ENCODE measurements at regions not wholly inside any gene's neighbourhood (a gene's known extent, or its start where the extent isn't known, plus 50 kb on each side); places are given as distances from the start of the nearest gene placed in this dataset.
"Not testable (repeated sequence)": the region's sequence is repeated elsewhere in the genome, so short reads cannot be mapped to it uniquely, and the experiment has no call there.

GRCh38 chrX:117843749-117844148 is 272.9 kb downstream of the KLHL13 start:
- Mint-ChIP-seq H3K4me1 (no peaks in the 10 kb centered on the region), H3K27me3 (no peaks in the 10 kb centered on the region), H3K27ac (no peak overlapping the region), H3K4me3 (no peak overlapping the region), H3K9me3 (no peaks in the 10 kb centered on the region)
- ATAC-seq (no peak), DNase-seq (no peak)

DNA sequence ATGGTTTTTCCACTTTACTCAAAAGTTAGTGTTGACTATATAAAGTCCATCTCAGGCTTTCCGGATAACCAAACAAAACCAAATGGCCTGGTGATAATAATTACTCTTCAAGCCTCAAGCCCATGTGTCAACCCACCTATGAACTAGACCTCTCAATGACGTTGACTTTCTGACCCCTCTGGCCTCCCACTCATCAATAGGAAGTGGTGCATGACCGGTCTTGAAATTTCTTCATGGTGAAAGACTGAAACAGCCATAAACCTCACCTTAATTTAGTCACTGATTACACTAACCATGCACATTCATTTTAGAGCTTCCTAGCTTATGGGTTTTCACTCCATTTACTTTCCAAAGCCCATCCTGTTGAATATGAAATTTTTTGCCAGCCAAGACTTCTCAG is 276.0 kb downstream of the KLHL13 start:
- H3K27me3 Mint-ChIP-seq: no peaks in the 10 kb centered on the region
- H3K4me1 Mint-ChIP-seq: no peaks in the 10 kb centered on the region
- ATAC-seq (no peak), DNase-seq (no peak)
- H3K27ac Mint-ChIP-seq: no peak overlapping the region
- H3K9me3 Mint-ChIP-seq: no peaks in the 10 kb centered on the region
- no peak overlapping the region for H3K4me3 Mint-ChIP-seq

DNA sequence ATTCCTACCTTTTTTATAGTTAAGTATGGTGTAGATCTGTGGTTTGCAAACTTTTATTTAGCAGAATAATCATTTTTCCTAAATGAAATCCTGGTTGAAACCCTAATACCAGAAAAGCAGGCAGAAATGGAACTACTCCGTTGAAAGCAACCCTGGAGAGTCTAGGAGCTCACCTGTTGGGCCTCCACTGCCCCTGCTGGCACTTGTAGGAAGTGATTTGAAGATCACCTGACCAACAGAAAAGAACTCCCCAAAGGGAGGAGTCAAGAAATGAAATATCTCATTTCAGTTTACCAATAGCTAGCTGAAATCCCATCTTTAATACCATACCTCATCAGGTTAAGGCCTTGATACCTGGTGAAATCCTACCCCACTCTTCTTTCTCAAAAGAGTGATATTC is 277.1 kb downstream of the KLHL13 start:
- Mint-ChIP-seq H3K9me3 (no peaks in the 10 kb centered on the region), H3K4me1 (no peaks in the 10 kb centered on the region), H3K27ac (no peak overlapping the region), H3K27me3 (no peaks in the 10 kb centered on the region), H3K4me3 (no peak overlapping the region)
- ATAC-seq (no peak), DNase-seq (no peak)

GRCh38 chrX:117838581-117839331 is 277.9 kb downstream of the KLHL13 start:
- no peaks in the 10 kb centered on the region for H3K9me3 Mint-ChIP-seq
- ATAC-seq (no peak), DNase-seq (no peak)

DNA sequence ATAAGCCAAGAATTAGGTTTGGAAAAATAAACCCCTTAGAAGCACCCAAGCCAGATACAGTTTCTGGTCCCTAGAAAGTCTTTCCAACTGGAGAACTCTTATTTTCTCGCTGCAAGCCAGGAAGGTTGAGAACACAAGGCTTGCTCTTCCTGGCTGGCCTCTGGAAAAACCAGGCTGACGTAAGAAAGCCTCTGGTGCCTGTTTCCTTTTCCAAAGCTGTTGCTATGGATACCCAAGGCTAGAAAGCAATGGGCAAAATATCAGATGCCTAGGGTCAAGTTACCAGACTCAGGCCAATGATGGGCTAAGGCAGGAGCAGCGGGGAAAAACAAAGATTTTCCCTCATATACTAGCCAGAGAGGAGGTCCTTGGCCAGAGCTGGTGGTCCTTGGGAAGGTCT is 281.6 kb downstream of the KLHL13 start:
- ATAC-seq (no peak), DNase-seq (no peak)
- no peaks in the 10 kb centered on the region for H3K27me3 Mint-ChIP-seq
- H3K9me3 Mint-ChIP-seq: no peaks in the 10 kb centered on the region
- H3K27ac Mint-ChIP-seq: no peak overlapping the region
- no peak overlapping the region for H3K4me3 Mint-ChIP-seq
- H3K4me1 Mint-ChIP-seq: no peaks in the 10 kb centered on the region

More at GRCh38 chrX:117838581-117839331, 277.9 kb downstream of the KLHL13 start:
- no peak overlapping the region for H3K4me3 Mint-ChIP-seq
- no peak overlapping the region for H3K27ac Mint-ChIP-seq
- H3K4me1 Mint-ChIP-seq: no peaks in the 10 kb centered on the region
- no peaks in the 10 kb centered on the region for H3K27me3 Mint-ChIP-seq

- no peaks in the 10 kb centered on the region for H3K4me1 Mint-ChIP-seq
- H3K9me3 Mint-ChIP-seq: no peaks in the 10 kb centered on the region
- no peak for DNase-seq
- H3K27ac Mint-ChIP-seq: no peak overlapping the region
- H3K27me3 Mint-ChIP-seq: no peaks in the 10 kb centered on the region
- ATAC-seq: no peak
- no peak overlapping the region for H3K4me3 Mint-ChIP-seq
These were observed 282.5 kb downstream of the KLHL13 start for GRCh38 chrX:117834076-117834475.

GRCh38 chrX:117821472-117821871 is 295.1 kb downstream of the KLHL13 start:
- H3K9me3 Mint-ChIP-seq: peaks cover 0 to 15% of the 10 kb centered on the region in 2 donors
- not testable (repeated sequence) for H3K27me3 Mint-ChIP-seq, H3K4me1 Mint-ChIP-seq, H3K27ac Mint-ChIP-seq, DNase-seq, ATAC-seq, H3K4me3 Mint-ChIP-seq

DNA sequence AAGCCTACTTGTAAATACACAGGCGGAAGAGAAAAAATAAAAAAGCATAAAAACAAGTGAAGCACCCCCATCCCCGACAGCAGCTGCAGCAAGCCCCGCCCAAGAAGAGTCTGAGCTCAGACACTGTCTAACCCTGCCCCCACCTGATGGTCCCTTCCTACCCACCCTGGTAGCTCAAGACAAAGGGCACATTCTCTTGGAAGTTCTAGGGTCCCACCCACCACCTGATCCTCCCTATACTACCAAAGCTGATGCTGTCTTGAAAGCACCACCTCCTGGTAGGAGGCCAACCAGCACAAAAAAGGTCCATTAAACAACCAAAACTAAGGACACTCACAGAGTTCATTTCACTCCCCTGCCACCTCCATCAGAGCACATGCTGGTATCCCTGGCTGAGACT is 308.2 kb downstream of the KLHL13 start:
- H3K27ac Mint-ChIP-seq: no peak overlapping the region
- ATAC-seq (no peak), DNase-seq (no peak)
- no peak overlapping the region for H3K4me3 Mint-ChIP-seq
- no peaks in the 10 kb centered on the region for H3K27me3 Mint-ChIP-seq
- H3K9me3 Mint-ChIP-seq: peaks cover 0 to 6% of the 10 kb centered on the region in 2 donors
- H3K4me1 Mint-ChIP-seq: no peaks in the 10 kb centered on the region

GRCh38 chrX:117803463-117803862 is 313.1 kb downstream of the KLHL13 start:
- DNase-seq (no peak), ATAC-seq (no peak)
- Mint-ChIP-seq H3K27me3 (no peaks in the 10 kb centered on the region), H3K9me3 (peaks cover 0 to 1% of the 10 kb centered on the region in 2 donors), H3K4me3 (no peak overlapping the region), H3K27ac (no peak overlapping the region), H3K4me1 (no peaks in the 10 kb centered on the region)

DNA sequence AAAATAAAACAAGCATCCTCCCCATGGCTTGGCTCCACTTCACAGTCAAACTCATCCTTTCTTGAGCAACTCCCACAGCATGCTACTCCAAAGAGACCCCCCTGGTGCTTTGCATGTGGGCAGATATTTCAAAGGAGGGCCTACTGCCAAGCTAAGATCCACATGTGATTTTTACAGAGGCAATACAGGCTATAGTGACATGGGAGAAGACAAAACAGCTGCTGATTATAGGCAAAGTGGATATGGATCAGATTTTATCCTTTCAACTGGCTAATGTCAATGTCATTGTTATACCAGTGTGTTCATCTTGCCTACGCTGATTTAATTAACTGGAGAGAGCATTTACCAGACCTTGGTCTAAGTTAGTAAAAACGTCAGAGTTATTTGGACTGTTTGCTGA is 328.3 kb downstream of the KLHL13 start:
- no peak overlapping the region for H3K4me3 Mint-ChIP-seq
- H3K27ac Mint-ChIP-seq: no peak overlapping the region
- no peaks in the 10 kb centered on the region for H3K4me1 Mint-ChIP-seq
- no peak for ATAC-seq
- no peaks in the 10 kb centered on the region for H3K9me3 Mint-ChIP-seq
- no peak for DNase-seq
- no peaks in the 10 kb centered on the region for H3K27me3 Mint-ChIP-seq

DNA sequence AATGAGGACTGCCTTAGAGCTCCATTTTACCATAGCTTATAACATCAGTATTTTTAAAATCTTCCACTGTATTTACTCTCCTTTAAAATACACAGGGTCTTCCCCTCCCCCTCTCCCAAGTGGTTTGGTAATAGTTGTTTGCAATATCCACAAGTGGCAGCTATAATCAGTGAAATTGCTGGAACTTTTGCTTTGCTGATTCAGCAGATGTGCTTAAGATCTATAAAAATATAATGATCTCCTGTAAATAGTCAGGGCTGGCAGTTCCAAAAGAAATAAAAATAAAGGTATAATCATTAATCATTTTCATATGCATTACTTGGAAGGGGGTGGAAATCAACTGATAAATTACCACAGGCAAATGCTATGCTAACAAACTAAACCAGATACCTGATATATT is 345.2 kb downstream of the KLHL13 start:
- Mint-ChIP-seq H3K4me1 (no peaks in the 10 kb centered on the region), H3K9me3 (no peaks in the 10 kb centered on the region), H3K27me3 (no peaks in the 10 kb centered on the region), H3K27ac (no peak overlapping the region), H3K4me3 (no peak overlapping the region)
- DNase-seq (no peak), ATAC-seq (no peak)

DNA sequence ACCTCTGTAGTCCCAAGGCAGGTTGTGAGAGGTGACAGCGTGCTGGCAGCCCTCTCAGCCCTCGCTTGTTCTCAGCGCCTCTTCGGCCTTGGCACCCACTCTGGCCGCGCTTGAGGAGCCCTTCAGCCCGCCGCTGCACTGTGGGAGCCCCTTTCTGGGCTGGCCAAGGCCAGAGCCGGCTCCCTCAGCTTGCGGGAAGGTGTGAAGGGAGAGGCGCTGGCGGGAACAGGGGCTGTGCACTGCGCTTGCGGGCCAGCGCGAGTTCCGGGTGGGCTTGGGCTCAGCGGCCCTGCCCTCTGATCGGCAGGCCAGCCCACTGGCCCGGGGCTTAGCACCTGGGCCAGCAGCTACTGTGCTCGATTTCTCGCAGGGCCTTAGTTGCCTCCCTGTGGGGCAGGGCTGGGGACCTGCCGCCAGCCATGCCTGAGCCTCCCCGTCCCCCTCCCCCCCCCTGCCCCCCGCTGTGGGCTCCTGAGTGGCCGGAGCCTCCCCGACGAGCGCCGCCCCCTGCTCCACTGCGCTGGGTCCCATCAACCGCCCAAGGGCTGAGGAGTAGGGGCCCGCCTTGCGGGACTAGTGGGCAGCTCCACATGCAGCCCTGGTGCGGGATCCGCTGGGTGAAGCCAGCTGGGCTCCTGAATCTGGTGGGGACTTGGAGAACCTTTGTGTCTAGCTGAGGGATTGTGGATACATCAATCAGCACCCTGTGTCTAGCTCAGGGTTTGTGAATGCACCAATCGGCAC is 347.6 kb downstream of the KLHL13 start:
- ATAC-seq: no peak
- H3K4me3 Mint-ChIP-seq: no peak overlapping the region
- no peaks in the 10 kb centered on the region for H3K4me1 Mint-ChIP-seq
- no peak for DNase-seq
- H3K27ac Mint-ChIP-seq: no peak overlapping the region
- no peaks in the 10 kb centered on the region for H3K27me3 Mint-ChIP-seq
- H3K9me3 Mint-ChIP-seq: no peaks in the 10 kb centered on the region

DNA sequence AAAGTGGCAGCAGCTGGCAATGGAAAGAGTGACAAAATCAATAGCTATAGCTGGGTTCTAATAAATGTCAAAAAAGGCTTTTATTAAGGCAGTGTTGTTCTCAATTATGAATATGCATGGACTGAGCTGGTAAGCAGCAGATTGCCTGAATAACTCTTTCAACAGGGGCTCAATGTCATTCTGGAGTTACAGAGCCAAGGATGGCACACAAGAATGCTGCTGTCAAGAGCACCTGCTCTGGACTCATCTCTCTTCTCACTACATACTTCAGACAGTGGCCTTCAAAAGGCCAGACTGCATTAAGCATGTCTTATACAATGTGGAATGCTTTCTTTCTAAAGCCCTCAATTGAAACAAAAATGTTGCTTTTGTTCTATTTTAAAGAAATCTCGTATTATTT is 351.4 kb downstream of the KLHL13 start:
- no peak for DNase-seq

DNA sequence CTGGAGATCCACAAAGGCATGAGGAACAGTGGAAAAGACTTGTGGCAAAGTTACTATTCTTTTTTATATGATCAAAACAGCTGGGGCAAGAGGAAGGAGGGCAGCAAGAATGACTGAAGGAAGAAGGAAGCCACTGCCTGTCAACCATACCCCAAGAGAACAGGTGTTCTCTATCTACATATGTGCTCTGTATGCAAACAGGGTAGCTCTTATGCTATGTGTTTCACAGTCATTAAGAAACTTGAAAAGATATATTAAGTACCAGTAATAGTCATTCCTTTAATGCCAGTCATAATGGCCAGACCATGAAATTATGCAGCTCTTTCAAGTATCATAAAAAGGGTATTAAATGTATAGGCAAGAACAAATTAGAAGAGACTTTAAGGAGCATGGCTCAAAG is 363.9 kb downstream of the KLHL13 start:
- DNase-seq: no peak
- no peak for ATAC-seq
- Mint-ChIP-seq H3K27me3 (no peaks in the 10 kb centered on the region), H3K27ac (no peak overlapping the region), H3K4me3 (no peak overlapping the region), H3K9me3 (no peaks in the 10 kb centered on the region), H3K4me1 (no peaks in the 10 kb centered on the region)

More for the DNA sequence above, 351.4 kb downstream of the KLHL13 start:
- Mint-ChIP-seq H3K9me3 (no peaks in the 10 kb centered on the region), H3K4me1 (no peaks in the 10 kb centered on the region), H3K4me3 (no peak overlapping the region), H3K27ac (no peak overlapping the region), H3K27me3 (no peaks in the 10 kb centered on the region)
- ATAC-seq: no peak

- Mint-ChIP-seq H3K4me1 (no peaks in the 10 kb centered on the region), H3K27ac (no peak overlapping the region), H3K27me3 (no peaks in the 10 kb centered on the region), H3K4me3 (no peak overlapping the region), H3K9me3 (no peaks in the 10 kb centered on the region)
- ATAC-seq (no peak), DNase-seq (no peak)
These were observed 365.5 kb downstream of the KLHL13 start for GRCh38 chrX:117751155-117751554.

DNA sequence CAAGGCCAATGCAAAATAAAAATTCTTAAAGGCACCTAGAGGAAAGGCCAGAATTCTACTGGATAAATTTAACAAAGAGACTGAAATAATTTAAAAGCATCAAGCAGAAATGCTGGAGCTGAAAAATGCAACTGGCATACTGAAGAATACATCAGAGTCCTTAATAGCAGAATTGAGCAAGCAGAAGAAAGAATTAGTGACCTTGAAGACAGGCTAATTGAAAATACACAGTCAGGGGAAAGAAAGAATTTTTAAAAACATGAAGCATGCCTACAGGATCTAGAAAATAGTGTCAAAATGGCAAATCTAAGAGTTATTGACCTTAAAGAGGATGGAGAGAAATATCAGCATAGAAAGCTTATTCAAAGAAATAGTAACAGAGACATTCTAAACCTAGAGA is 371.7 kb downstream of the KLHL13 start:
- Mint-ChIP-seq H3K27ac (no peak overlapping the region), H3K27me3 (no peaks in the 10 kb centered on the region)

More for the DNA sequence above, 371.7 kb downstream of the KLHL13 start:
- ATAC-seq (no peak), DNase-seq (no peak)
- Mint-ChIP-seq H3K9me3 (no peaks in the 10 kb centered on the region), H3K4me3 (no peak overlapping the region), H3K4me1 (no peaks in the 10 kb centered on the region)
